SH-SY5Y (cell line): ENCODE measurements at regions not wholly inside any gene's neighbourhood (a gene's known extent, or its start where the extent isn't known, plus 50 kb on each side); places are given as distances from the start of the nearest gene placed in this dataset.

Experiments
- GATA2 ChIP-seq: IDR thresholded peaks from 2 replicates; pipeline ENCODE4 v1.6.1; 2011; ENCODE audit warnings: mild to moderate bottlenecking, low read depth, low read length
- GATA3 ChIP-seq: IDR thresholded peaks from 2 replicates; pipeline ENCODE4 v1.6.1; 2011; ENCODE audit warnings: low read depth, mild to moderate bottlenecking, low read length, moderate library complexity

DNA sequence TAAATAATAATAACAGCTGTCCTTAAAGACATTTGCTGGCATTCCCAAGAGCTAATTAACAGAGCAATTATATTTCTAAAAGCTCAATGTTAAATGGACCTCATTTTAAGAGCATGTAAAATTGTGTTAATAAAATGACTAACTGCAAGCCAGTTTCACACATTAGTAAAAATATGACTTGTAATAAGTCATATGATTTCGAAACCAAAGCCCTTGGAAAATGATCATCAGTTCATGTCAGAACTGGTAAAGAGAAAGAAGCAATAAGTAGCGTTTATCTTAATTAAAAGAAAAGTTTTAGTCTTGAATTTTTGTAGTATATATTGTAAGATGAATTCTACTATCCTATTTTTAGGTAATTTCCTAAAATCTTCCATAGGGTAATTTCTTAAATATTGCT lies 310.7 kb downstream of the CNTN3 start:
- no peak for TF ChIP-seq GATA2
- TF ChIP-seq GATA3: no peak

DNA sequence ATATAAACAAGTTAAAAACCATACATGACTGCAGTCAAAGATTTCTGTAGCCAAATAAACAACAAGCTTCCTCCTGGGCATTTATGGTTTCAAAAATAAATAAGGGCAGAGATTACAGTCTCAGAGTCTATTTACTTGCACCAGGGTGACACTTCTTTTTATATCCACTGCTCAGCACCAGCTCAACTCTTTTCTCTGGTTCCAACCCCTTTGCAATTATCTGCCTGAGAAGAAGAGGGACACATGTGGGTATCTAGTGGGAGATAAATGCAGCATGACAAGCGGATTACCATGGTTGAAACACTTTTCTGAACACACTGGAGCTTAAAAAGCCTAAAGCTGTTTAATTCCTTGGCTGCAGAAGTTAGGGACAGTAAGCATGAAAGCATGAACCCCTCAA lies 311.5 kb downstream of the CNTN3 start:
- TF ChIP-seq GATA3: no peak

DNA sequence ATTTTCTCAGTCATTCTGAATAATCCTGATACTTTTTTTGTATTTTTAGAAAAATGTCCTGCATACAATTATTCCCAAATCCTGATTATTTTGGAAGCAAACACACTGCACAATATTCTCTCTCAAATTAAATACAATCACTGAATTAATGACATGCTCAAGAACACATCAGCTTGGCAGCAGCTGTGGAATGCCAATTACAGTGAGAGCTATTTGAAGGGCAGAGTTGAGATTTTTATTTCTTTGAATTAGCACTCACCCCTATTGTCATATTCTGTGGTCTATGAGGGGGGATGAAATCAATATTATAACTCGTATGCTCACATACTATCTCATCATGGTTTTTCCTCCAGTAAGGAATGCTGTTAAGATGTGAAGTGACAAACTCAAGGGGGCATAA lies 312.2 kb downstream of the CNTN3 start:
- TF ChIP-seq GATA3: no peak
- no peak for TF ChIP-seq GATA2

DNA sequence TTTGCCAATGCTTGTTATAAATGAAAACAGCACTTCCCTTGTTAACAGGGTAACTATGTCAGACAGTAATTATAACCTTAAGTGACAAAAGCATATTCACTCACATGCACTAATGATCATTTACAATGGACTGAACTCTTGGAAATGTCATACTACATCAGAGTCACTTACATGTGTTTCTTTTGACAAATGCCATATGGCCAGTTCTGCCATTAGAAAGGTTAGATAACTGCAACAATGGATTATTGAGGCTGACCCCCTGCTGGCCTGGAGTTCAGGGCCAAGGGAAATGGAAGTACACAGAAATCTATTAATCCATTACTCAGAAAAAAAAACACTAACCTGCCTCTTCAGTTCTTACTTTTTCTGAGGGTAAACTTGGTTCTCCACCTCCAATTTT lies 313.4 kb downstream of the CNTN3 start:
- TF ChIP-seq GATA3: no peak
- TF ChIP-seq GATA2: 0 out of 2 replicates have a peak, but pooled peaks have one; percentile 17

DNA sequence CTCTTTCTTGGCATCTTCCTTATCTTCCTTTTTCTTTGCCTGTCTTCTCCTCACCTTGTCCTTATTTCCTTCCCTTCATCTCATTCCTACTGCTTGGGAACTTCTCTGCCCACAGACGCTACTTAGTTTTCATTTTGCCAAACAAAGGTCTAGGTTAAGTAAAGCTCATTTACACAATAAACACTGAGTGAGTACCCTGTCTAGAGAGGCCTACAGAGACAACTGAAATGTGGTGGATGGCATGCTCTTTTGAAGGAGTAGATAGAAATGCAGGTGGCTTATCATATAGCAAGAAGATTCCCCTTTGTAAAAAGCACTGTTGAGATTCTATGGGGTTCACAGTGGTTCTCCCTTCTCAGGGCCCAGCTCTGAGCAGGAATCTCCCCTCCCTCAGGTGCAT lies 319.0 kb downstream of the CNTN3 start:
- TF ChIP-seq GATA2 (no peak), GATA3 (no peak)

DNA sequence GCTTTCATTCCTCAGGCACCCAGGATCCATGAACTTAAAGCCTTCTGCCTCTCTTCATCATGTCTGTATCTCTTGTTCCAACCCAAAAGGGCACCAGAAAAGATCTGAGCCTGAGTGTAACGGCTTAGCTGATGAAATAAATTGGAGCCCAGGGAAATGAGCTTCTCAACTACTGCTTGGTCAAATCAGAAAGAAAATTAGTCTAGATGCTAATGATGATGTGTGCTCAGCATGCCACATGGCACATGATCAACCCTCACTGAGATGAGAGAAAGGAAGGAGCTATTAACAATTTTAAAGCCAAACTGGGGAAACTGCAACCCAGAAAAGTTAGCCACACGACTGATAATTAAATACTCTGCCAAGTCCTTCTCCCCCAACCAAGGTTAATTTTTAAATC lies 325.7 kb downstream of the CNTN3 start:
- TF ChIP-seq GATA2 (no peak), GATA3 (no peak)

DNA sequence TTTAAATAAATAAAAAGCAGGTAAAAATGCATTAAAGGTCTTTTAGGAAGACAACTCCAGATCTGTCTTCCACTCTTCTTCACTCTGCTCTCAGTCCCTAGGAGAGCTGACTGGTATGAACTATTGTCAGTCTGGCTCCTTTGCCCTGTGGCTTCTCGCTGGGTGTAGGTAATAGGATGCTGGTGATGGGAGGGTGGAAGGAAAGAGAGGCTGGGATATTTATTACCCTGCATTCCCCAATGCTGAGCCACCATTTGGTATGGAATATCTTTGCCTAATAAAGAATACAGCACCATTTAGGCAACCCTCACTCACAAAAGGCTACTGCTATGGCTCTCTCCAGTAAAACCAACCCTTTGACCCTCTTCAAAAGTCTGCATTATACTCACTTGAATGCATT lies 326.9 kb downstream of the CNTN3 start:
- TF ChIP-seq GATA3 (no peak), GATA2 (no peak)

DNA sequence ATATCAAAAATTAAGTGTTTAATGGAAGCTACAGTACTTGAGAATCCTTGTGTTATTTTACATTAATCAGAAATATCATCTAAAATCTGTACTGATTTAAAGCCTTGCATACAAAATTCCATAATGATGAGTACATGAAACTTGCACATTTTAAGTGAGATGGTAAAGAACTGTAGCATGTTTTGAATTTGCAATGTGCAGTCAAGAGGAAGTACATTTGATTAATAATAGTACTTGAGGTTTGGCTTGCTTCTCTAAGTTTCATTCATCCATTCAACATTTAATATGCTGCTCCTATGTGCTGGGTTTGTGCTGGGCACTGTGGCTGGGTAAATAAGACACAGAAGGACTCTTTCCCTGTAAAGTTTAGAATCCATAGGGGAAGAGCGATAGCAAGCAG lies 332.3 kb downstream of the CNTN3 start:
- TF ChIP-seq GATA3 (no peak), GATA2 (no peak)

DNA sequence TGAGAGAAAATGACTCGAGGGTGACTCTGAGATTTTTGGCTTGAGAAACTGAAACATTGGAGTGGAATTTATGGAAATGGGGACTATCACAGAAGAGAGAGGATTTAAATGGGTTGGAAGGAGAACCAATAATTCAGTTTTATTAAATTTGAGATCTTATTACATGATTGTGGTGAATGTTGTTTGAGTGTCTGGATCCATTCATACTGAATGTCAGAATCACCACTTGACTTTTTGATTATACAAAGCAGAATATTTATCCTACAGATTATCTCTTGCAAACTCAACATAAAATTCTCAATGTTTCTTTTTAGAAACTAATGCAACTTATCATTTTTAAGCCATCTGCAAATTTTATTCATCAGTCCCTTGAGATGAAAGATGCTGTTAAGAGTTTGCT lies 332.8 kb downstream of the CNTN3 start:
- TF ChIP-seq GATA3 (no peak), GATA2 (no peak)

DNA sequence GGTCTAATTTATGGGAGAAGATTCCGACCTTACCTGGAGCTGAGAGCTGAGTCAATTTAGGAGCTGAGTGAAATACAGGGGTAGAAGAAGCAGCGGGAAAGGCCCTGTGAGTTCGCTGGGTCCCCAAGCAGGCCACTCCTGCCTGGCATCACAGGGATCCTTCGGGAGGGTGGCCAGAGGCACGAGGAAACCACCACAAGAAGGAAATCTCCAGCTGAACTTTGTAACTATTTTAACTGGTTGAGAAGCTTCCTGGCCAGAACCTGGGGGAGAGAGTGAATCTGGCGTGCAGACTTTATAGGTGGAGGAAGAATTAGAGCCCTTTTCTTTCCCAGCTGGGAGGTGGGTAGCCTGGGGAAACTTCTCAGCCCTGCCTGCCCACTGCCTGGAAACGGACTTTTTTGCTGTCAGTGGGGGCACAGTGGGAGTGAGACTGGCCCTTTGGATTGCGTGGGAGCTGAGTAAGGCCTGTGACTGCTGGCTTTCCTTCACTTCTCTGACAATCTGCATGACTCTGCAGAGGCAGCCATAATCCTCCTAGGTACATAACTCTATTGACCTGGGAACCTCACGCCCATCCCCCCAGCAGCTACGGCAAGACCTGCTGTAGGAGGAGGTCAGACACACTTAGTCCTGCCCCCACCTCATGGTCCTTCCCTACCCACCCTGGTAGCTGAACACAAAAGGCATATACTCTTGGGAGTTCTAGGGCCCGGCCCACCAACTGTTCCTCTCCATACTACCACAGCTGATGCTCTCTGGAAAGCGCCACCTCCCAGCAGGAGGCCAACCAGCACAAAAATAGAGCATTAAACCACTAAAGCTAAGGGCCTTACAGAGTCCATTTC lies 340.7 kb downstream of the CNTN3 start:
- TF ChIP-seq GATA2: no peak
- no peak for TF ChIP-seq GATA3

DNA sequence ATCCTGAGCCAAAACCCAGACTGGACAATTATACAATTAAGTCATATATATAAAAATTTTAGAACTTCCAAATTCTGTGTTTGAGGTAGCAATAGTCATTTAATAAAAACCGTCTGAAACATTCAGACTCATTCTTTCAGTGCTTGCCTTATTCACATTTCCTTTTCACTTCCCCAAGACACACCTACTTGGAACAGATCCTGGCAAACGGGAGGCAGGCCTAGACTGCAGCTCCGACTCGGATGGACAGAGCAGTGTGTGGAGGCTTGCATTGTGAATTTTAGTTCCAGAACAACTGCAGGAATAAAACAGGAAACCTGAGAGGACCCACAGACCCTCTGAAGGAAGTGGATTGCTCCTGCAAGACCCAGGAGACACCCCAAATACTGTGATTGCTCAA lies 341.4 kb downstream of the CNTN3 start:
- TF ChIP-seq GATA2: no peak
- TF ChIP-seq GATA3: no peak

DNA sequence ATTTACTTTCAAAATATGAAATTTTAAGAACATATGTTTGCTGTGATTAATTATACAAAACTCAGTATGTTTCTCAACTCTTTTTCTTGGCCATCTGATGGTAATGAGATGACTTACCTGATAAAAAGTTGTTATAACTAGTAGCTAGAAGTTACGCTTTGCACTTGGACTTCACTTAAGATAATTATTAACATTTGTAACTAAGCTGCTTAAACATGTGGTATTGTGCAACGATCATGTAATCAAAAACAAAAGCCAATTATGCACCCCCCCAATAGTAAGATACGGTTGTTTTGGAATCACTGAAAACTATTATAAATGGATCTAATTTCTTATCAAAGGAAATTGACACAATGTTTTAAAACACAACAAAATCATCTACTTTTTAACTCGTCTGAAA lies 342.9 kb downstream of the CNTN3 start:
- TF ChIP-seq GATA2 (no peak), GATA3 (no peak)

DNA sequence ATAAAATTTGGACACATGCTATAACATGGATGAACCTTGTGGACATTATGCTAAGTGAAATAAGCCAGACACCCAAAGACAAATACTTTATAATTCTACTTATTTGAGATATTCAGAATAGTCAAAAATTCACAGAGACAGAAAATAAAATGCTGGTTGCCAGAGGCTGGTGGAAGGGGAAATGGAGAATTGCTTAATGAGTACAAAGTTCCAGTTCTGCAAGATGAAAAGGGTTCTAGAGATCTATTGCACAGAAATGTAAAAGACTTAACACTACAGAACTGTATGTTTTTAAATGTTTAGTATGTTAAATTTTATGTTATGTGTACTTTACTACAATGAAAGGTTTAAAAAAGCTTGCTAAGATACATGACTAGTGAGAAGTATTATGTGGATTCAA lies 344.8 kb downstream of the CNTN3 start:
- no peak for TF ChIP-seq GATA2
- no peak for TF ChIP-seq GATA3

DNA sequence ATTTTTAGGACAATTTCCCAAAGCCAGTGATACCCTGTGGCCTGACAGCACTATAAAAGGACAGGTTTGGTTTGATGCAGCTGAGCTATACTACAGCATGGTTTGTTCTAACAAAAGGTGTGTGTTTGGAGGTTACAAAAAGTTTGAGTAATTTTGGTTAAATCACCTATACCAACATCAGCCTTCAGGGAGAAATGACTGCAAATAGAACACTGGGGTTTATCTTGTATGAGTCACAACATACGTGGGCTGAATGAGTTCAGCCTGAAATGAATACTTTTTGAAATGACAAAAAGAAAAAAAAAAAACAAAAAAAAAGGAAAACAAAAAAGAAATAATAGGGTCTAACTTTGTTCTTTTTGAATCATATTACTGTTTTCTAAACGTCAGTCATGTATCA lies 345.7 kb downstream of the CNTN3 start:
- TF ChIP-seq GATA2 (no peak), GATA3 (no peak)

DNA sequence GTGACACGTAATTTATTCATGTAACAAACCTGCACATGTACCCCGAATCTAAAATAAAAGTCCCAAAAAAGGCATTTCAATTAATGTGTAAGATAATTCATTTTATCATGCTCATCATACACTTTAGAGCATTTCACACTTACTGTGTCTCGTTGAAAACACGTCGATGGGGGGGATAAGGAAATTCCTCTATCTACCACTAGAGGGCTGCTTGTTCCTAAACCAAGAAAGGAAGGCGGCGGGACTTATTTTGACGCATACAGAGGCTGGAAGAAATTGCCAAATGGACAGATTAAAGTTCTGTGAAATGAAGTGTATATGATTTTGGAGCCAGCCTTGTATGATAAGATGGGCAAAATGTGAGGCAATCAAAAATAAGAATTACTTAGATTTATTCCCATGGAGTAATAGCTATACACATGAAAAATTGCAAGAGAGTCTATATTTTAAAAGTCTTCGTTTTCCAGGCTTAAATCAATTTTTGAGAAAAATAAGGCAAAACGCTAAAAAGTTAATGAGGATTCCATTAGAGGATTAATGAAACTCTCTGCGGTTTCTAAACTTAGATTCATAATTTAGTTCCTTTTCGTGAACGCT lies 346.8 kb downstream of the CNTN3 start:
- TF ChIP-seq GATA3 (no peak), GATA2 (no peak)
